ENCODE measurements at regions not wholly inside any gene's neighbourhood (a gene's known extent, or its start where the extent isn't known, plus 50 kb on each side); places are given as distances from the start of the nearest gene placed in this dataset.

DNA sequence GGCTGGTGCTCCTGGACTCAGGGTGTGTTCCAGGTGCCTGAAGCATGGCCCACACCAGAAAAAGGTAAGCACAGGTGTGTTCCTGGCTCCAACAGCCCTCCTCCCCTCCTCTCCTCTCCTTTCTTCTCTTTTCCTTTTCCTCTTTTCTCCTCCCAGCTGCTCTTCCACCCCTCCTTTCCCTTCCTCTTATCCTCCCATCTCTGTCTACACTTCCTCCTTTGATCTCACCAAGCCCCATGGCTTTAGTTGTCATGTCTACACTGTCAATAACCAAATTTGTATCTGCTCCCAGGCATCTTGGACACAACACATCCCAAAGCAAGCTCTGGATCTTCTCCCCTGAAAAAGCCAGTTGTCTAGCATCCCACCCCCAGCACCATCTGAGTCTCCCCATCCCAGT lies 56.7 kb upstream of the LAPTM5 start:
- no peak overlapping the region for H3K4me3 ChIP-seq (ENCODE audit: control insufficient read depth, low read depth, low read length)
- DNase-seq (ENCODE audit: low read depth) = no peak
- TF ChIP-seq, protein P1, sequence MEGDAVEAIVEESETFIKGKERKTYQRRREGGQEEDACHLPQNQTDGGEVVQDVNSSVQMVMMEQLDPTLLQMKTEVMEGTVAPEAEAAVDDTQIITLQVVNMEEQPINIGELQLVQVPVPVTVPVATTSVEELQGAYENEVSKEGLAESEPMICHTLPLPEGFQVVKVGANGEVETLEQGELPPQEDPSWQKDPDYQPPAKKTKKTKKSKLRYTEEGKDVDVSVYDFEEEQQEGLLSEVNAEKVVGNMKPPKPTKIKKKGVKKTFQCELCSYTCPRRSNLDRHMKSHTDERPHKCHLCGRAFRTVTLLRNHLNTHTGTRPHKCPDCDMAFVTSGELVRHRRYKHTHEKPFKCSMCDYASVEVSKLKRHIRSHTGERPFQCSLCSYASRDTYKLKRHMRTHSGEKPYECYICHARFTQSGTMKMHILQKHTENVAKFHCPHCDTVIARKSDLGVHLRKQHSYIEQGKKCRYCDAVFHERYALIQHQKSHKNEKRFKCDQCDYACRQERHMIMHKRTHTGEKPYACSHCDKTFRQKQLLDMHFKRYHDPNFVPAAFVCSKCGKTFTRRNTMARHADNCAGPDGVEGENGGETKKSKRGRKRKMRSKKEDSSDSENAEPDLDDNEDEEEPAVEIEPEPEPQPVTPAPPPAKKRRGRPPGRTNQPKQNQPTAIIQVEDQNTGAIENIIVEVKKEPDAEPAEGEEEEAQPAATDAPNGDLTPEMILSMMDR (conservative IDR thresholded peaks at IDR 0.05; ENCODE audit: control insufficient read depth, insufficient read depth, low read depth, low read length) = no peak

DNA sequence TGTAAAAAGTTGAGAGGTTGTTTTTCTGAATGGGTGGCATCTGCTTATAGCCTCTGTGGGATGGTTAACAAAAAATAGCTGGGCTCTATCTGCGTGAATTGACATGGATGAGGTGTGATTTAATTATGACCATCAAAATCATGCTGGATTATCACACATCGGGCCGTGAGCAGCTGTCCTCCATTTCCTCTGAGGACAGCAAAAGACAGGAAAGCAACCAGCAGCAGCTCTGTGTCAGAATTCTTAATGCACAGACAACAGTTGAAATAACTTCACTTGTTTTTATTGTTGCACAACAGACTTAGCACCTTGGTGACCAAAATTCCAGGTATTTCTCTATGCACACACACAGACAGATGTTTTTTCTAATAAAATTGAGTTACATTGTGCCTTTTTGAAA lies 54.5 kb upstream of the LAPTM5 start:
- no peak overlapping the region for H3K4me3 ChIP-seq (ENCODE audit: control insufficient read depth, low read depth, low read length)
- DNase-seq (ENCODE audit: low read depth) = no peak
- TF ChIP-seq, protein P1 (conservative IDR thresholded peaks at IDR 0.05; ENCODE audit: control insufficient read depth, insufficient read depth, low read depth, low read length) = no peak

DNA sequence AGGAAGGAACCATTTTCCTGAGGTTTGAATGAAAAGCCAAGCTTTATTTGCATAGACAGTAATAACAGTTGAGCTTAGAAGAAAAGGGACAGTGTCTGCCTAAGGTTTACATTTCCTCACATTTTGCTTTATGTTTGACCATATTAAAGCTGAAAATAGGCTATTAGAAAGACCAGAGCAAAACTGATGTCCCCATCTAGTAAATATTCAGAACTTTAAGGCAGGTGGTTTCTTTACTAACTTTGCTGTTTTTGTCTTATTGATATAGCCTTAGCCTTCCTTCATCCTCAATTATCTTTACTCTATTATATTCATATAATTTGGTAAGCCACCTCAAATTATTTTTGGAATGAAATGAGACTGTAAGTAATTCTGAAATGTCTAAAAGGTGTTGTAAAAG lies 53.6 kb upstream of the LAPTM5 start:
- H3K4me3 ChIP-seq (ENCODE audit: control insufficient read depth, low read depth, low read length) = no peak overlapping the region
- TF ChIP-seq, protein P1 (conservative IDR thresholded peaks at IDR 0.05; ENCODE audit: control insufficient read depth, insufficient read depth, low read depth, low read length) = no peak
- DNase-seq (ENCODE audit: low read depth) = no peak

DNA sequence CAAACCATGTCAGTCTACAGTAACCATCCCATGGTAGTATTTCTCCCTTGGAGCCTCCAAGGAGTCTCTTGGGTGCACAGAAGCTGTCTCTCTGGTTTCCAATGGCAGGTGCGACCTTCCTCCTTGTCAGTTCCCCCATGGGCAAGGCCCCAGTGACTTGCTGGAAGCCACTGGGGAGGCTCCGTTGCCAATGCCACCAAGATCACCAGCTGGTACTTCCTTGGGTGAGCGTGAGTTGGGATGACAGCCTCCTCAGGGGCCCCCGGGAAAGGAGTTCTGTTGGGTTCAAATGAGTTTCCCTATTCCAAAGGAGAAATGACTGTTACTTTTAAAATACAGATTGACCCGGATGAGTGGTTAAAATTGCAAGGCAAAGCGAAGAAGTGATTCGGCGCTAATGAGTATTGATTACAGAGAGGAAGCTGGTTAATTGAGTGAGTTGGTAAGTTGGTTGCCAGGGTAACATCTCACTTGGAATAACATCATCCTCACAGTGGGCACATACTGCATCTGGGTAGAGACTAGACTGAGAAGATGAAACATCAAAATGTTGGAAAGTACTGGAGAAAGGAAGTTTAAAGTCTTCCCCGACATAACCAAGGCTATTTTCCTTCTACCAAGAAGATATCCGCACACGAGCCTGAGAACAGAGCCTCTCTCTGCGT lies 53.0 kb upstream of the LAPTM5 start:
- TF ChIP-seq, protein P1 (conservative IDR thresholded peaks at IDR 0.05; ENCODE audit: control insufficient read depth, insufficient read depth, low read depth, low read length) = no peak
- no peak overlapping the region for H3K4me3 ChIP-seq (ENCODE audit: control insufficient read depth, low read depth, low read length)
- no peak for DNase-seq (ENCODE audit: low read depth)

DNA sequence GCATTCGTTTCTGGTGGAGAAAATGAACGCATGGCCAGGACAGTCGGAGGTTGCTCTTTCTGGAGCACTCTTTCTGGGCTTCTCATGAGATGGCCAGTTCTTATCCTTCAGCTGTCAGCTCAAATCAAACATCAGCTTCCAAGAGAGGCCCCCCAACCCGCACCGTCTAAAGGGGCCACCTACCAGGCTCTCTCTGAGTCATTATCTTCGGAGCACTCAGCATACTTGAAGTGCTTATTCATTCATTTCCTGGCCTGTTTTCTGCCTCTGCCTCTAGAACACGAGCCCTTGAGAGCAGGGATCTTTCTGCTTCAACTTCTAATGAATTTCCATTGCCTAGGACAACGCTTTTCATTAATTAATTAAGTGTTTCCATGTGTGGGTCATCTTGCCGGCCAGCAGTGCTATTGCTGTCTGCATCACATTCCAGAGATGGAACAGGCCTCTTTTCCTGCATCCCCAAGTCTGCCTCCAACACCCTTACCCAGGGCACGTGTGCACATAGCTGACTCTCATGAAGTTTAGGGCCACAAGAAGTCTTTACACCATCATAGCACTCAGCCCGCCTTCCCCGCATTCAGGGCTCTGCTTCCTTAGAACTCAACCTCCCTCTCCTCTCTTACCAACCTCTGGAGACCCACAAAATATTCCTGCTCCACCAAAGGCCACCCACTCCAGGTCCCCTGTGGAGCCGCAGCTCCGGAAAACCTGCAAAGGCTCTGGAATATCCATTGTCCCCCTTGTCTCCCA lies 52.1 kb upstream of the LAPTM5 start:
- TF ChIP-seq, protein P1 (conservative IDR thresholded peaks at IDR 0.05; ENCODE audit: control insufficient read depth, insufficient read depth, low read depth, low read length) = no peak
- H3K4me3 ChIP-seq (ENCODE audit: control insufficient read depth, low read depth, low read length) = no peak overlapping the region
- peak; percentile 79 for DNase-seq (ENCODE audit: low read depth)

DNA sequence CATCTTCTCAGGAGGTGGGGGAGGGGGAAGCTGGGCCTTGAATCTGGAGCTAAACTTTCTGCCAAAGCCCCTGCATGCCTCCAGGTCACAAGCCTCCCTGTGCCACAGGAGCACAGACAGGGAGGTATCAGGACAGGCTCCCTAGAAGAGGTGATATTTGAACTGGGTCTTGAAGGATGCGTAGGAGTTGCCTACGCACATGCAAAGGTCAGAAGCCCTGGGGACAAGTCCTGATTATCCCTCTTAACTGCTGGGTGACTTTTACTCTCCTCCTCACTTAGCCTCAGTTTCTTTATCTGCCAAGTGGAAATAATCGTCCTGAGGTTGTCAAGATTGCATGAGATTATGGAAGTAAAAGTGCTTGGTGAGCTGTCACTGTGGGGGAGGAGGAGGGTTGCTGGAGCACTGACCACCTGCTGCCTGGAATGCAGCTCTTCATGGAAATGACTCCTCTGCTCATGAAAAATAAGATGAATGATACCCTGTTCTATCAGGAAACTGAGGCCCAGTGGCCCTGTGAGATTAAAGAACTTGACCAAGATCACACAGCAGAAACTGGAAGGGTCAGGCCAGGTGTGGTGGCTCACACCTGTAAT lies 50.6 kb upstream of the LAPTM5 start:
- DNase-seq (ENCODE audit: low read depth) = no peak
- H3K4me3 ChIP-seq (ENCODE audit: control insufficient read depth, low read depth, low read length) = no peak overlapping the region
- TF ChIP-seq, protein P1 (conservative IDR thresholded peaks at IDR 0.05; ENCODE audit: control insufficient read depth, insufficient read depth, low read depth, low read length) = no peak

Data from fibroblast of mammary gland (primary cell).